ENCODE measurements at regions not wholly inside any gene's neighbourhood (a gene's known extent, or its start where the extent isn't known, plus 50 kb on each side); places are given as distances from the start of the nearest gene placed in this dataset.

- no peak overlapping the region for H3K4me3 ChIP-seq (ENCODE audit: low read depth, low read length)
- TF ChIP-seq, protein P1, sequence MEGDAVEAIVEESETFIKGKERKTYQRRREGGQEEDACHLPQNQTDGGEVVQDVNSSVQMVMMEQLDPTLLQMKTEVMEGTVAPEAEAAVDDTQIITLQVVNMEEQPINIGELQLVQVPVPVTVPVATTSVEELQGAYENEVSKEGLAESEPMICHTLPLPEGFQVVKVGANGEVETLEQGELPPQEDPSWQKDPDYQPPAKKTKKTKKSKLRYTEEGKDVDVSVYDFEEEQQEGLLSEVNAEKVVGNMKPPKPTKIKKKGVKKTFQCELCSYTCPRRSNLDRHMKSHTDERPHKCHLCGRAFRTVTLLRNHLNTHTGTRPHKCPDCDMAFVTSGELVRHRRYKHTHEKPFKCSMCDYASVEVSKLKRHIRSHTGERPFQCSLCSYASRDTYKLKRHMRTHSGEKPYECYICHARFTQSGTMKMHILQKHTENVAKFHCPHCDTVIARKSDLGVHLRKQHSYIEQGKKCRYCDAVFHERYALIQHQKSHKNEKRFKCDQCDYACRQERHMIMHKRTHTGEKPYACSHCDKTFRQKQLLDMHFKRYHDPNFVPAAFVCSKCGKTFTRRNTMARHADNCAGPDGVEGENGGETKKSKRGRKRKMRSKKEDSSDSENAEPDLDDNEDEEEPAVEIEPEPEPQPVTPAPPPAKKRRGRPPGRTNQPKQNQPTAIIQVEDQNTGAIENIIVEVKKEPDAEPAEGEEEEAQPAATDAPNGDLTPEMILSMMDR (IDR thresholded peaks at IDR 0.05; ENCODE audit: control insufficient read depth, extremely low read depth, insufficient read depth) = no peak
- DNase-seq (ENCODE audit: low read depth) = no peak
Measured at GRCh38 chr9:18384066-18384465, 89.9 kb upstream of the ADAMTSL1 start.

- H3K4me3 ChIP-seq (ENCODE audit: low read depth, low read length) = no peak overlapping the region
- TF ChIP-seq, protein P1 (IDR thresholded peaks at IDR 0.05; ENCODE audit: control insufficient read depth, extremely low read depth, insufficient read depth) = no peak
- DNase-seq (ENCODE audit: low read depth) = no peak
Measured at GRCh38 chr9:18385696-18386490, 88.1 kb upstream of the ADAMTSL1 start.

- TF ChIP-seq, protein P1 (IDR thresholded peaks at IDR 0.05; ENCODE audit: control insufficient read depth, extremely low read depth, insufficient read depth) = no peak
- DNase-seq (ENCODE audit: low read depth) = no peak
Measured at GRCh38 chr9:18390393-18390792, 83.6 kb upstream of the ADAMTSL1 start.

DNA sequence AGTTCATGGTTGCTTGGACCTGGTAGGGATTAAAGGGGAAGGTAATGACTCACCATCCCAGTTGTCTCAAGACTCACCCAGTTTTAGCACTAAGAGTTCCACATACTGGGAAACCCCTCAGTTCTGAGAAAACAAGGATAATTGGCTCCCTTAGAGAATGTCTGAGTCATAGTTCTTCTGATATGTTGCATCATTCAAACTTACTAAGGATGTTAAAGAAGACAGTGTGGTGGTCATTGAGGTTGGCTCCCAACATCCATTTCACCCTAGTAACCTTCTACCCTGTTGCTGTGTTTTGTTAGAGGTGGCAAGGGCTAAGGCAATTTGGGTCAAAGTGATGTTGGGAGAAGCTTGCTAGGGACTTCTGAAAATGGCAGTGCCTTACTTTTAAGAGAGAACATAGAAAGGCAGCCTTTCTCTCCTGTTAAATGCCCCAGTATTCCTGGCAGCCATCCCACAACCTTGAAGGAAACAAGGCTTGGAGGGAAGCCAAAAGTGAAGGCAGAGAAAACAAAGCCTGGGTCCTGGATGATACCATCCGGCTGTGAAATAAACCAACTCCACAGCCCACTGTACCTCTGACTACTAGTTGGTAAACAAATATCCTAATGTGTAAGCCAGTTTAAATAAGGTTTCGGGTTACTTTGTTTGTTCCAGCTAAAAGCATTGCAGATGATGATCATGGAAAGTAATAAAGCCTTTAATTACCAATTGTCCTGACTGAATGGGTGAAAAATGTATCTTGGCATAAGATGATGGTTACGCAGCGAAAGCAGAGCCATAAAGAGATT lies 80.4 kb upstream of the ADAMTSL1 start:
- TF ChIP-seq, protein P1 (IDR thresholded peaks at IDR 0.05; ENCODE audit: control insufficient read depth, extremely low read depth, insufficient read depth) = no peak
- DNase-seq (ENCODE audit: low read depth) = peak; percentile 99
- no peak overlapping the region for H3K4me3 ChIP-seq (ENCODE audit: low read depth, low read length)

More at GRCh38 chr9:18390393-18390792, 83.6 kb upstream of the ADAMTSL1 start:
- no peak overlapping the region for H3K4me3 ChIP-seq (ENCODE audit: low read depth, low read length)

DNA sequence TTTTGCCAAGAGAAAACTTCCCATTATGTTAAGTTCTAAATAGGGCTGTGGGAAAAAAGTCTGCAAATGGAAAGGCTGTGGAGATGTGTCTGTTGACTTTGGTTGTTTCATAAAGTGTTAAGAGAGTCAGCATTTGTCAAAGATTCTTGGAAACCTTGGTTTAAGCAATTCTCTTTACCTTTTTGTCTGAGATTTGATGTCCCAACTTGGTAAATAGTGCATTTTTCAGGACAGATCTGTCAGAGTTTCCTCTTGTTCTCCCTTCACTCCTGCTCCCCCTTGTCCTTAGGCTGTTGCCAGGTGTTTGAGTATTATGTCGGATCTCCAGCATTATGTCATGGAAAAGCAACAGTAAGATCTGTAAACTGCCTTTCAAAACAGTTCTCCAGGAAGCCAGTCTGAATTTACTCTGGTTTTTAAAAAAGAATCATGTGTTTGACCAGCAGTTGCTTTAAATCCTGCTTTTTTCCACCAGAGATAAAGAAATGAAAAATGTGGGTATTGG lies 79.1 kb upstream of the ADAMTSL1 start:
- H3K4me3 ChIP-seq (ENCODE audit: low read depth, low read length) = no peak overlapping the region
- no peak for DNase-seq (ENCODE audit: low read depth)
- TF ChIP-seq, protein P1 (IDR thresholded peaks at IDR 0.05; ENCODE audit: control insufficient read depth, extremely low read depth, insufficient read depth) = no peak

- no peak overlapping the region for H3K4me3 ChIP-seq (ENCODE audit: low read depth, low read length)
- DNase-seq (ENCODE audit: low read depth) = no peak
- TF ChIP-seq, protein P1 (IDR thresholded peaks at IDR 0.05; ENCODE audit: control insufficient read depth, extremely low read depth, insufficient read depth) = peak; percentile 33; the same call in 1 of the 2 replicates
Measured at GRCh38 chr9:18396102-18396728, 77.7 kb upstream of the ADAMTSL1 start.

Data from LNCaP clone FGC (cell line).